OCI-LY7 (cell line): ENCODE measurements at regions not wholly inside any gene's neighbourhood (a gene's known extent, or its start where the extent isn't known, plus 50 kb on each side); places are given as distances from the start of the nearest gene placed in this dataset.

Experiments used
- CTCF ChIP-seq: fragments of 200-600 bp; sonication (generic); conservative IDR thresholded peaks from 2 replicates; pipeline ENCODE4 v1.5.1; 2014; ENCODE audit warnings: mild to moderate bottlenecking, antibody characterized with exemption, low read length, moderate library complexity, mixed read lengths
- EZH2phosphoT487 ChIP-seq: fragments of 200-600 bp; sonication (generic); IDR thresholded peaks from 2 replicates; pipeline ENCODE4 v1.6.1; 2018; ENCODE audit warnings: low read depth, borderline replicate concordance, mild to moderate bottlenecking, mixed run types, antibody characterized with exemption, low read length, moderate library complexity, mixed read lengths

GRCh38 chr2:21644266-21644665 lies 520.5 kb downstream of the TDRD15 start:
- TF ChIP-seq CTCF (no peak), EZH2phosphoT487 (no peak)
